GM20000 (cell line): ENCODE measurements at regions not wholly inside any gene's neighbourhood (a gene's known extent, or its start where the extent isn't known, plus 50 kb on each side); places are given as distances from the start of the nearest gene placed in this dataset.

Source experiments
- DNase-seq: peaks from one replicate; pipeline ENCODE4 v3.0.0; 2012; ENCODE audit warnings: low spot score
- CTCF ChIP-seq: IDR thresholded peaks from 2 replicates; pipeline ENCODE4 v1.5.1; 2012; ENCODE audit warnings: mild to moderate bottlenecking, control low read depth; ENCODE audit errors: extremely low read depth, missing control alignments

DNA sequence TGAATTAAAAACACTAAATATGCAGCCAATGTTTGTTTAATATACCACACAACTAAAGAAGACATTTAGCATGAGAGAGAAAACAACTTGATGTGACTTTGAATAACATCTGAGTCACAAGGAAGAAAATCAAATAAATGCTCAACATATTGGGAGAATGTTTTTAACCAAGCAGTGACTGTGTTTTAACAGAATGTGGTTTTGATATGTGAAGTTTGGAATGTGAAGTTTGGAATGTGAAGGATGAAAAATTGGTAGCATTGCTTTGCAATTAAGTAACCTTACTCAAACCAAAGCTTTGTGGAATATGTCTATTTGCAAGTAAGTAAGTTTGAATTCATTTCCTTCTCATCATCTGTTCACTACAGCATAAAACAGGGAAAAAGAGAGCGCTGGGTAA lies 128.2 kb upstream of the DNAJC10 start:
- TF ChIP-seq CTCF: no peak
- no peak for DNase-seq

DNA sequence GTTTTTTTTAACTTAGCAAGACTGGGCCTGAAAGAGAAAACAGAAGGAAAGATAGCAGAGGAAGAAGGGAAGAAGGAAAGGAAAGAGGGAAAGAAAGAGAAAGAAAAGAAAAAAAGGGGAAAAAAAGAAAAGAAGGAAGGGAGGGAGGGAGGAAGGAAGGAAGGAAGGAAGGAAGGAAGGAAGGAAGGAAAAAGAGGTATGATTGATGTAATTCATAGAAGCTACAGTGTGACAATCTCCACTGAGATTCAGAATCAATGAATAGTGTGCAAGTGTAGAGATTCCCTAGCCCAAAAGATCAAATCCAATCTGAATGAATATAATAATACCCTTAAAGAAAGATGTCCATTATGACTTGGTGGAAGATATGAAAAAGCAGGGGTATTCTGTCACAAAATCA lies 126.9 kb upstream of the DNAJC10 start:
- no peak for TF ChIP-seq CTCF

DNA sequence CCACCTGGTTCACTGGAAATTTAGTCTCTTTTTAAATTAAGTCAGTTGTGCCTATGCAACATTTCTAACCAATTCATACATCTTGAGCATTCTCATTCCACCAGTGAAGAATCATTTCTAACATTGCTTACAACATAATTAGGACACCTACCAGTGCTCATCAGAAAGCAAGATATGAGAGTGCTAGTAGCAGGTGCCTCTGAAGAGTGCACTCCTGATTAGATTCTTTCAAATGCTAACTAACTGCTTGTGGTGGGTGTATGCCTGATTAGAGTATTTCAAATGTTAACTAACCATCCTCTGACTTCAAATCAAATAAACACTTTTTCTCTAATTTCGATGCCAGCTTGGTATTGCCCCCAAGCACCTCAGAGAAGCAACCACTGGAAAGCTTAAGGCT lies 124.3 kb upstream of the DNAJC10 start:
- no peak for TF ChIP-seq CTCF

More for the DNA sequence above, 126.9 kb upstream of the DNAJC10 start:
- no peak for DNase-seq

DNA sequence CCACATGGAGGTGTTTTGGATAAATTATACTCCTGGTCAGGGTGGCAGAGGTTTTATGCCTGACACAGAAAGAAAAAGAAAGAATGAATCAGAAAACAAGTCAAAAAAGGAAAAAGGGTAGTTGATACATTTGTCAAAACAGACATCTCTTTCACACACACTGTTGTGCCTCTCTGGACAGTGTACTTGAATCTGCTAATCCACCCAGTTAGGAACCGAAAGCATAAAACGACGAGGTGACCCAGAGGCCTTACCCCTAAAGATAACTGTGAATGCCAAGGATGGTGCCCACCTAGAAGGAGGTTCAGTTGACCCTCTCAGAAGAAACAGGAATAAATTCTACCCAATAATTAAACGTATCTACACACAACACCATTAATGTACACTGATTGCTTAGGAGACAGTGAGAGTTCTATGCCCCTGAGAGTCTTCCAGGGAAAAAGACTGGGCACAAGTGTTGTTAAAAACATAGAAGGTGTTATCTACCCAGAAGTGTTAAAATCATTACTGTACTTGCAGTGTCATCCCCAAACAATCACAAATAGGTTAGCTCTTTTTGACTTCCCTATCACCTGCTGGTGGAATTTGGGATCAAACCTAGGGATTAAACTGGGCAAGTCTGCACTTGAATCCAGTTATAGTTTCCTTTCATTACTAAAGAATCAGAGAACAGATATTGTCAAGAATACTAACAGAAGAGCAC lies 123.2 kb upstream of the DNAJC10 start:
- no peak for DNase-seq
- no peak for TF ChIP-seq CTCF

More for the DNA sequence above, 124.3 kb upstream of the DNAJC10 start:
- DNase-seq: no peak

DNA sequence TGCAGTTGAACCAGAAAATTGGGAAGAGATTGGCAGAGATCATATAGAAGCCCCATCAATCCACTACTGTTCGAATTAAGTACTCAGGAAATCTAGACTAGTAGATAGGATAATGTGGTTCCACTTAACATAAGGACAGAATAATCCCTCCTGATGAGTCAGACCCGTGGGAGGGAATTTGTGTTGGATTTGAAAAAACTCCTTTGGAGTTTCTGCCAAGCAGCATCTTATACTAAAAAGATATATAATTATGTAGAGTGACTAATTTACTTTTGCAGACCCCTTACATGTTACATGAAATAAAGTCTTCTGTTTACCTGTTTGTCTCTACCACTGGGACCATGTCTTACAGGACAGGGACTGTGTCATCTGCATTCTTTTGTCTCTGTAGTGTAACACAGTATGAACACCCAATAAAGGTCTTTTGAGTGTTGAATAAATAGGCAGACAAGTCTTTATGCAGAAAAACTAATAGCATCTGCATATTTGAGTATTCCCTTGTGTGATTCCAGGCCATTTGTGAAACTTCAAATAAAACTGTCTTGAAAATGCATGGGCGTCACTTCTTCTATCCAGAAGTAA lies 122.6 kb upstream of the DNAJC10 start:
- TF ChIP-seq CTCF: no peak
- no peak for DNase-seq

DNA sequence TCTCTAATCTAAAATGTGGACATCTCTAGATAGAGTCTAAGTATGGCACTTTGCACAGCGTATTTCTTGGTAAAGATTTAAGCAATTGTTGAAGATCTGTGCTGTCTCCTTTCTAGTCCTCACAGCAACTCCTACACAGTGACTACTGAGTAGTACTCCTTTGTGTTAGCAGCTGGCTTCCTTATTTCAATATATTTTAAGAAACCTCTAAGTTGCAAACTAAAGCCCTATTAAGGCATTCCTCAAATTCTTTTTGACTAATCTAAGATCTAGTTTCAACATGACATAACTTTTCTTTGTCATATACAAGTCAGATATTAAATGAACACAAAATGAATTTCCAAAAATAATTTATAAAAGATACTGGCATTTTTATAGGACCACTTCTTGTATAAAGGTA lies 121.8 kb upstream of the DNAJC10 start:
- TF ChIP-seq CTCF: no peak

GRCh38 chr2:182595650-182596049 lies 120.4 kb upstream of the DNAJC10 start:
- no peak for DNase-seq
- TF ChIP-seq CTCF: no peak

More for the DNA sequence above, 121.8 kb upstream of the DNAJC10 start:
- no peak for DNase-seq
